Skeletal muscle tissue (tissue), 3 donors: ENCODE measurements at regions not wholly inside any gene's neighbourhood (a gene's known extent, or its start where the extent isn't known, plus 50 kb on each side); places are given as distances from the start of the nearest gene placed in this dataset.

Experiments used
- H3K27ac ChIP-seq: one replicate; pipeline ENCODE4 v1.7.0; 2013; ENCODE audit warnings: mild to moderate bottlenecking, low read depth, low read length, inconsistent platforms
- H3K27me3 ChIP-seq, 3 donors: one replicate each; pipeline ENCODE4 v1.7.0; 2013; ENCODE audit warnings: low read length in 3 of 3; ENCODE audit not compliant: control insufficient read depth in 3 of 3, insufficient read depth in 3 of 3
- H3K36me3 ChIP-seq, 3 donors: one replicate each; pipeline ENCODE4 v1.7.0; 2013; ENCODE audit warnings: low read length in 3 of 3; ENCODE audit not compliant: control insufficient read depth in 3 of 3, insufficient read depth in 3 of 3
- H3K4me1 ChIP-seq, 3 donors: one replicate each; pipeline ENCODE4 v1.7.0; 2013; ENCODE audit warnings: low read length in 3 of 3, mild to moderate bottlenecking in 3 of 3; ENCODE audit not compliant: control insufficient read depth in 3 of 3, insufficient read depth in 3 of 3
- H3K4me3 ChIP-seq, 3 donors: one replicate each; pipeline ENCODE4 v1.7.0; 2013; ENCODE audit warnings: low read length in 3 of 3
- H3K9ac ChIP-seq, 3 donors: one replicate each; pipeline ENCODE4 v1.7.0; 2013; ENCODE audit warnings: low read length in 3 of 3, mild to moderate bottlenecking in 3 of 3, moderate library complexity in 2 of 3, low read depth in 1 of 3
- H3K9me3 ChIP-seq, 3 donors: one replicate each; pipeline ENCODE4 v1.7.0; 2013; ENCODE audit warnings: low read length in 3 of 3; ENCODE audit not compliant: control insufficient read depth in 3 of 3
- donor health status: Osteomylitis.

- no peak overlapping the region for H3K9ac ChIP-seq
- no peaks in the 10 kb centered on the region for H3K27me3 ChIP-seq
- no peaks in the 10 kb centered on the region for H3K9me3 ChIP-seq
- H3K27ac ChIP-seq: no peak overlapping the region
- no peak overlapping the region for H3K4me3 ChIP-seq
- no peaks in the 10 kb centered on the region for H3K36me3 ChIP-seq
- H3K4me1 ChIP-seq: no peaks in the 10 kb centered on the region
Observed at GRCh38 chr6:128648022-128648598, 127.7 kb upstream of the PTPRK start.

- Histone ChIP-seq H3K9me3 (no peaks in the 10 kb centered on the region), H3K9ac (no peak overlapping the region)
Observed at GRCh38 chr6:128642132-128642531, 121.7 kb upstream of the PTPRK start.

GRCh38 chr6:128641703-128642102 is 121.3 kb upstream of the PTPRK start:
- no peak overlapping the region for H3K9ac ChIP-seq
- no peak overlapping the region for H3K27ac ChIP-seq
- H3K4me3 ChIP-seq: no peak overlapping the region
- no peaks in the 10 kb centered on the region for H3K9me3 ChIP-seq
- no peaks in the 10 kb centered on the region for H3K36me3 ChIP-seq
- no peaks in the 10 kb centered on the region for H3K4me1 ChIP-seq
- no peaks in the 10 kb centered on the region for H3K27me3 ChIP-seq

More at GRCh38 chr6:128642132-128642531, 121.7 kb upstream of the PTPRK start:
- Histone ChIP-seq H3K4me1 (no peaks in the 10 kb centered on the region), H3K4me3 (no peak overlapping the region), H3K36me3 (no peaks in the 10 kb centered on the region), H3K27me3 (no peaks in the 10 kb centered on the region), H3K27ac (no peak overlapping the region)

- Histone ChIP-seq H3K9me3 (no peaks in the 10 kb centered on the region), H3K4me3 (no peak overlapping the region), H3K27ac (no peak overlapping the region), H3K9ac (no peak overlapping the region), H3K4me1 (no peaks in the 10 kb centered on the region), H3K36me3 (no peaks in the 10 kb centered on the region), H3K27me3 (no peaks in the 10 kb centered on the region)
Observed at GRCh38 chr6:128638817-128639216, 118.4 kb upstream of the PTPRK start.

- no peak overlapping the region for H3K4me3 ChIP-seq
- no peak overlapping the region for H3K9ac ChIP-seq
- no peaks in the 10 kb centered on the region for H3K9me3 ChIP-seq
- H3K36me3 ChIP-seq: no peaks in the 10 kb centered on the region
- H3K27me3 ChIP-seq: no peaks in the 10 kb centered on the region
- no peak overlapping the region for H3K27ac ChIP-seq
- no peaks in the 10 kb centered on the region for H3K4me1 ChIP-seq
Observed at GRCh38 chr6:128635219-128635618, 114.8 kb upstream of the PTPRK start.

- H3K27me3 ChIP-seq: no peaks in the 10 kb centered on the region
- no peak overlapping the region for H3K9ac ChIP-seq
- no peaks in the 10 kb centered on the region for H3K36me3 ChIP-seq
- H3K9me3 ChIP-seq: no peaks in the 10 kb centered on the region
- no peak overlapping the region for H3K4me3 ChIP-seq
- H3K4me1 ChIP-seq: no peaks in the 10 kb centered on the region
- no peak overlapping the region for H3K27ac ChIP-seq
Observed at GRCh38 chr6:128632131-128632530, 111.7 kb upstream of the PTPRK start.

GRCh38 chr6:128631031-128631430 is 110.6 kb upstream of the PTPRK start:
- Histone ChIP-seq H3K4me1 (no peaks in the 10 kb centered on the region), H3K36me3 (no peaks in the 10 kb centered on the region), H3K9ac (no peak overlapping the region), H3K27me3 (no peaks in the 10 kb centered on the region), H3K27ac (no peak overlapping the region), H3K4me3 (no peak overlapping the region), H3K9me3 (no peaks in the 10 kb centered on the region)

- Histone ChIP-seq H3K27me3 (no peaks in the 10 kb centered on the region), H3K36me3 (no peaks in the 10 kb centered on the region), H3K9ac (no peak overlapping the region), H3K27ac (no peak overlapping the region), H3K4me3 (no peak overlapping the region), H3K9me3 (no peaks in the 10 kb centered on the region), H3K4me1 (no peaks in the 10 kb centered on the region)
Observed at GRCh38 chr6:128630213-128630612, 109.8 kb upstream of the PTPRK start.

GRCh38 chr6:128617285-128617684 is 96.9 kb upstream of the PTPRK start:
- Histone ChIP-seq H3K27ac (no peak overlapping the region), H3K4me1 (no peaks in the 10 kb centered on the region), H3K4me3 (no peak overlapping the region), H3K9me3 (no peaks in the 10 kb centered on the region), H3K36me3 (no peaks in the 10 kb centered on the region), H3K27me3 (no peaks in the 10 kb centered on the region), H3K9ac (no peak overlapping the region)

- Histone ChIP-seq H3K4me1 (no peaks in the 10 kb centered on the region), H3K4me3 (no peak overlapping the region), H3K36me3 (no peaks in the 10 kb centered on the region), H3K9ac (no peak overlapping the region), H3K9me3 (no peaks in the 10 kb centered on the region), H3K27ac (no peak overlapping the region), H3K27me3 (no peaks in the 10 kb centered on the region)
Observed at GRCh38 chr6:128616342-128616741, 95.9 kb upstream of the PTPRK start.

GRCh38 chr6:128606611-128607010 is 86.2 kb upstream of the PTPRK start:
- H3K27me3 ChIP-seq: no peaks in the 10 kb centered on the region
- H3K27ac ChIP-seq: no peak overlapping the region
- H3K36me3 ChIP-seq: no peaks in the 10 kb centered on the region
- H3K9me3 ChIP-seq: no peaks in the 10 kb centered on the region
- H3K4me1 ChIP-seq: no peaks in the 10 kb centered on the region
- H3K4me3 ChIP-seq: no peak overlapping the region
- no peak overlapping the region for H3K9ac ChIP-seq
